Stimulated activated CD8-positive, alpha-beta memory T cell treated with anti-CD3 and anti-CD28 coated beads, Interleukin-15, amount 100 ng/mL, for 4 hours (primary cell): ENCODE measurements at regions not wholly inside any gene's neighbourhood (a gene's known extent, or its start where the extent isn't known, plus 50 kb on each side); places are given as distances from the start of the nearest gene placed in this dataset.

Experiments used
- DNase-seq, 2 donors: peaks; one replicate each; pipeline ENCODE4 v3.0.0-alpha.2; 2020; ENCODE audit warnings: low read depth in 2 of 2

- DNase-seq: no peak
Observed at GRCh38 chr7:25553580-25554291, 325.4 kb upstream of the NPVF start.

- no peak for DNase-seq
Observed at GRCh38 chr7:25557379-25557917, 329.2 kb upstream of the NPVF start.

GRCh38 chr7:25557930-25558329 lies 329.6 kb upstream of the NPVF start:
- no peak for DNase-seq

GRCh38 chr7:25558605-25559004 lies 330.3 kb upstream of the NPVF start:
- DNase-seq: no peak

- DNase-seq: no peak
Observed at GRCh38 chr7:25559581-25560367, 331.5 kb upstream of the NPVF start.

GRCh38 chr7:25562673-25563182 lies 334.4 kb upstream of the NPVF start:
- no peak for DNase-seq

GRCh38 chr7:25565002-25565401 lies 336.7 kb upstream of the NPVF start:
- no peak for DNase-seq

GRCh38 chr7:25565949-25566348 lies 337.7 kb upstream of the NPVF start:
- peak; percentile 9 to 22 for DNase-seq

- no peak for DNase-seq
Observed at GRCh38 chr7:25567430-25567829, 339.1 kb upstream of the NPVF start.

GRCh38 chr7:25569765-25570164 lies 341.5 kb upstream of the NPVF start:
- no peak for DNase-seq

- no peak for DNase-seq
Observed at GRCh38 chr7:25572423-25572822, 344.1 kb upstream of the NPVF start.

GRCh38 chr7:25574828-25575227 lies 346.5 kb upstream of the NPVF start:
- no peak for DNase-seq

GRCh38 chr7:25575634-25576033 lies 347.3 kb upstream of the NPVF start:
- DNase-seq: no peak

- DNase-seq: no peak
Observed at GRCh38 chr7:25578991-25579777, 350.9 kb upstream of the NPVF start.

- DNase-seq: no peak
Observed at GRCh38 chr7:25579778-25580075, 351.4 kb upstream of the NPVF start.

- no peak for DNase-seq
Observed at GRCh38 chr7:25580141-25580540, 351.9 kb upstream of the NPVF start.

- no peak for DNase-seq
Observed at GRCh38 chr7:25583621-25584020, 355.3 kb upstream of the NPVF start.

GRCh38 chr7:25584112-25584938 lies 356.0 kb upstream of the NPVF start:
- no peak for DNase-seq

GRCh38 chr7:25586513-25586912 lies 358.2 kb upstream of the NPVF start:
- no peak for DNase-seq

GRCh38 chr7:25594122-25594521 lies 365.8 kb upstream of the NPVF start:
- DNase-seq: no peak

GRCh38 chr7:25594728-25595127 lies 366.4 kb upstream of the NPVF start:
- no peak for DNase-seq
